ENCODE measurements at regions not wholly inside any gene's neighbourhood (a gene's known extent, or its start where the extent isn't known, plus 50 kb on each side); places are given as distances from the start of the nearest gene placed in this dataset.

GRCh38 chr13:105497597-105497996, 1037.9 kb downstream of the EFNB2 start:
- Histone ChIP-seq H3K4me3 (no peak overlapping the region), H3K9me3 (no peaks in the 10 kb centered on the region), H3K27me3 (peaks cover 0 to 4% (median 0%) of the 10 kb centered on the region in 7 donors), H3K4me1 (no peaks in the 10 kb centered on the region), H3K27ac (no peak overlapping the region), H3K36me3 (no peaks in the 10 kb centered on the region)
- DNase-seq (no peak), ATAC-seq (no peak)
- intact Hi-C loops (cut with DNase I): no loop called here
- 63 to 72% methylated on average over 3 of the region's 3 CpGs for WGBS, 2 donors
- no peak for TF ChIP-seq CTCF (IDR thresholded peaks at IDR 0.05)

GRCh38 chr13:105492216-105492615, 1043.2 kb downstream of the EFNB2 start:
- Histone ChIP-seq H3K27ac (no peak overlapping the region), H3K4me3 (no peak overlapping the region), H3K36me3 (no peaks in the 10 kb centered on the region), H3K4me1 (no peaks in the 10 kb centered on the region), H3K27me3 (no peaks in the 10 kb centered on the region), H3K9me3 (no peaks in the 10 kb centered on the region)
- ATAC-seq (no peak), DNase-seq (no peak)
- no peak for TF ChIP-seq CTCF (IDR thresholded peaks at IDR 0.05)
- intact Hi-C loops (cut with DNase I): no loop called here

- WGBS, 2 donors: 64 to 85% methylated on average over 3 of the region's 3 CpGs
- intact Hi-C loops (cut with DNase I): no loop called here
- H3K27ac ChIP-seq: no peak overlapping the region
- DNase-seq (no peak), ATAC-seq (no peak)
- no peak overlapping the region for H3K4me3 ChIP-seq
- H3K36me3 ChIP-seq: no peaks in the 10 kb centered on the region
- no peaks in the 10 kb centered on the region for H3K27me3 ChIP-seq
- no peak for TF ChIP-seq CTCF (IDR thresholded peaks at IDR 0.05)
- H3K4me1 ChIP-seq: no peaks in the 10 kb centered on the region
- no peaks in the 10 kb centered on the region for H3K9me3 ChIP-seq
These were observed 1044.1 kb downstream of the EFNB2 start for GRCh38 chr13:105491345-105491744.

GRCh38 chr13:105485081-105485480, 1050.4 kb downstream of the EFNB2 start:
- H3K4me1 ChIP-seq: no peaks in the 10 kb centered on the region
- DNase-seq: no peak
- no peak overlapping the region for H3K27ac ChIP-seq
- H3K9me3 ChIP-seq: peaks cover 0 to 7% (median 0%) of the 10 kb centered on the region in 11 donors
- H3K4me3 ChIP-seq: no peak overlapping the region
- WGBS, 2 donors: 77 to 80% methylated on average over 2 of the region's 2 CpGs
- no peaks in the 10 kb centered on the region for H3K27me3 ChIP-seq
- ATAC-seq: no peak
- H3K36me3 ChIP-seq: no peaks in the 10 kb centered on the region
- intact Hi-C loops (cut with DNase I): no loop called here
- no peak for TF ChIP-seq CTCF (IDR thresholded peaks at IDR 0.05)
